GM12873 (cell line): ENCODE measurements at regions not wholly inside any gene's neighbourhood (a gene's known extent, or its start where the extent isn't known, plus 50 kb on each side); places are given as distances from the start of the nearest gene placed in this dataset.

Experiments used
- CTCF ChIP-seq: IDR thresholded peaks from 2 replicates; pipeline ENCODE4 v1.5.1; 2012; ENCODE audit warnings: low read depth, mild to moderate bottlenecking, moderate library complexity, low read length, control low read depth; ENCODE audit not compliant: insufficient read depth; ENCODE audit errors: missing control alignments

DNA sequence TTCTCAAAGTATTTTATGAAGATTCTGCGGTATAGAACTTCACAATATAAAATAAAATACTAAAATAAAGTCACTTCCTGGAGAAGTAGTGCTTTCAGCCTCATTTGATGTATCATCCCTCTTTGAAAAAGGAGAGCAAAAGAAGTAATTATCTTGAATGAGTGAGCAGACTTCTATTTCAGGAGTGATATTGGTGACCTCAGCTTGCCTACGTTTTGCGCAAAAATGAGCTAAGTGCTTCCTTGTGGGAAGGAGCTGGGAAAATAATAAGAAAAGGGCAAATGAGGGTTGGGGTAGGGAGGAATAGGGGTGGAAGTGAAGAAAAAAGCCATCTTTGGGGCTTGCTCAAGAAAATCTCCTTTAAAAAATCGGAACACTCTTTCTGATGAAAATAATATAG lies 1773.6 kb downstream of the OLFM4 start:
- TF ChIP-seq CTCF: no peak

GRCh38 chr13:54805743-54806142 lies 1777.1 kb downstream of the OLFM4 start:
- TF ChIP-seq CTCF: no peak

DNA sequence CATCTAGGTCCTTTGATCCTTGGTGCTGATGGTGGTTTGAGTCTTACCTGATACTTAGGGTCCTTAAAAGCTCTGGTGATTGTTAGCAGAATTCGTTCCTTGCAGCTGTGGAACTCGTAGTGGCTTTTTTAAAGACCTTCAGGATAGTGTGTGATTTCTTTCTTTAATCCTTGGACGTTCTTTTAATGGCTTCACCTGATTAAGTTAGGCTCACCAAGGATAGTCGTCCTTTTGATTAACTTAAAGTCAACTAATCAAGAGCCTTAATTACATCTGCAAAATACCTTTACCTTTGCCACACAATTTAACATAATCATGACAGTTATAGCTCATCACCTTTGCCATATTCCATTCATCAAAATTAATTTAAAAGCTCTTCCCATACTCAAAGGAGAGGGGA lies 1807.7 kb downstream of the OLFM4 start:
- no peak for TF ChIP-seq CTCF

DNA sequence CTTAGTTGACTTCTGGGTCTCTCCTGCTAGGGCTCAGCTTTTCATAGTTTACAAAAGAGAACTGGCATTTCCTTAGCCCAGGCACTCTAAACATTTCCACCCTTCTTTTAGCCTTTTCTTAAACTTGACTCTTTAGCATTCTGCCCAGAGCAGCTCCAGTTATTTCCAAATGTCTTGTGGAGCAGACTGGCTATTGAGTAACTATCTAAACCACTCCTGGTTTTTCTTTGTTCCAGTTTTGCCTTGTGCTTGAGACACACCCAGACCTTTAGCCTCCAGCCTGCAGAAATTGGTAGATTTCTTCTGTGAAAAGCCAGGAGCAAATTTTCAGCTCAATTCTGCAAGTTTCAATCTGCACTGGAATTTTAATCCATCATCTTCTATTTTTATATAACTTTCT lies 1813.1 kb downstream of the OLFM4 start:
- TF ChIP-seq CTCF: no peak

DNA sequence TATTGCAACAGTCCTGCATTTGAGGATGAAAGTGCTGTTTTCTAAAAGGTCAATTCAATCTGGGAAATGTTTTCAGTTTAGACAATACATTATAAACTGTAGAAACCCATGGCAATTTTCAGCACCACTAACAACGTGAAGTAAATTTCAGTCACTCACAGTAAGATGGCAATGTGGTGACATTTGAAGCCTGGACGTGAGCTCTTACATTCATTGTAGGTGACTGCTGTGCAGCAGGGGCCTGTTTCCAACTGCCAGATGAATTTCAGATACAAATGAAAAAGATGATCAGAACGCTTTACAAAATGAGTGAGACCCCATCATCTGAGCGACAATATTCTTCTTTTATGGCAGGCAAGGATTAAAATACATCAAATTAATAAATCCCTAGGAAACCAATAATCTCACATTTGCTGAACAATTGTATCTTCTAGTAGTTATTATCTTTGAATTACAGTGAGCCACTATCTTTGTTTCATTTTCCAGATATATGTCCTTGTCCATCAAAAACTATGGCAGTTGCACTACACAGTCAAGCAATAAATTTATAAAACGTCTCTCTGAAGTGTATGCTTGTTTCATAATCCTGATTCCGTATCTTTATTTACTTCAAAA lies 1816.8 kb downstream of the OLFM4 start:
- TF ChIP-seq CTCF: no peak

DNA sequence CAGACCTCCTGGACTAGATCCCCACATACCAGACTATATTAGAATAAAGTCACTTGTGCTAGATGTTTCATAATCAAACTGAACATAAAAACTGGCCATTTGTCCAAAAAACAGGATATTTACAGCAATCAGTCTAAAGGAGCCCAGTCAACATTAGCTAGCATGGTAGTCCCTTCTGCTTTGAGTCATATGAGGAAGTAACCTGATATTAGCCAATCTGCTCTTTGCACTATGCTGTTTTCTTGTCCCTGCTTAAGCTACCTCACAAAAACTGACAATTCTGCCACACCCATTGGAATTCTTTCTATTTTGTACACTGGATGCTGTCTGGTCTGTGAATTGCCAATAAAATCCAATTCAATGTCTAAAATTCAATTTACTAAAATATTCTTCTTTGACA lies 1824.2 kb downstream of the OLFM4 start:
- TF ChIP-seq CTCF: no peak

GRCh38 chr13:54859827-54860226 lies 1831.2 kb downstream of the OLFM4 start:
- TF ChIP-seq CTCF: no peak

- no peak for TF ChIP-seq CTCF
Observed at GRCh38 chr13:54875111-54875510, 1846.5 kb downstream of the OLFM4 start.
